Activated CD8-positive, alpha-beta T cell treated with anti-CD3 and anti-CD28 coated beads for 36 hours (primary cell): ENCODE measurements at regions not wholly inside any gene's neighbourhood (a gene's known extent, or its start where the extent isn't known, plus 50 kb on each side); places are given as distances from the start of the nearest gene placed in this dataset.

ENCODE experiments used
- ATAC-seq: fragments of 200-7000 bp; cut with Tn5 transposase; one replicate; pipeline ENCODE4 v1.10.0; 2021; ENCODE audit warnings: mild to moderate bottlenecking, moderate library complexity
- CTCF ChIA-PET: fragments of 350-600 bp; sonication (Branson Sonifier 250); formaldehyde crosslinking; loops from one replicate; lab custom pipeline; 2021; ENCODE audit warnings: antibody characterized with exemption; lab: Charles Lee
- POLR2A ChIA-PET: fragments of 350-600 bp; sonication (Branson Sonifier 250); formaldehyde crosslinking; loops from one replicate; lab custom pipeline; 2021; ENCODE audit warnings: antibody characterized with exemption; lab: Charles Lee
- DNase-seq: peaks from one replicate; pipeline ENCODE4 v3.0.0-alpha.2; 2020
- H3K27ac Mint-ChIP-seq: one replicate; pipeline ENCODE4 v1.8.0; 2021; ENCODE audit warnings: mild to moderate bottlenecking, mixed read lengths
- H3K27me3 Mint-ChIP-seq: one replicate; pipeline ENCODE4 v1.8.0; 2021; ENCODE audit warnings: mixed read lengths
- H3K36me3 Mint-ChIP-seq: one replicate; pipeline ENCODE4 v1.8.0; 2021; ENCODE audit warnings: low read depth, mixed read lengths
- H3K4me1 Mint-ChIP-seq: one replicate; pipeline ENCODE4 v1.8.0; 2021; ENCODE audit warnings: low read depth, mixed read lengths
- H3K4me3 Mint-ChIP-seq: one replicate; pipeline ENCODE4 v1.8.0; 2021; ENCODE audit warnings: mild to moderate bottlenecking, moderate library complexity, mixed read lengths
- H3K9me3 Mint-ChIP-seq: one replicate; pipeline ENCODE4 v1.8.0; 2021; ENCODE audit warnings: mixed read lengths
- CTCF ChIP-seq: fragments of 200-600 bp; IDR thresholded peaks from one replicate; pipeline ENCODE4 v1.8.0; 2022; ENCODE audit warnings: antibody characterized with exemption, mild to moderate bottlenecking
- intact Hi-C: fragments of 100-400 bp; cut with micrococcal nuclease; formaldehyde crosslinking; loops from one replicate; pipeline ENCODE4 v1.10.0; 2022

GRCh38 chr5:13382232-13382631 is 562.3 kb downstream of the DNAH5 start:
- POLR2A ChIA-PET: no interaction called here
- no peak for TF ChIP-seq CTCF
- peaks cover 12% of the 10 kb centered on the region for H3K9me3 Mint-ChIP-seq
- H3K4me3 Mint-ChIP-seq: no peak overlapping the region
- H3K36me3 Mint-ChIP-seq: no peaks in the 10 kb centered on the region
- no peaks in the 10 kb centered on the region for H3K4me1 Mint-ChIP-seq
- H3K27ac Mint-ChIP-seq: no peak overlapping the region
- intact Hi-C loops: no loop called here
- DNase-seq (no peak), ATAC-seq (no peak)
- H3K27me3 Mint-ChIP-seq: no peaks in the 10 kb centered on the region
- CTCF ChIA-PET: no interaction called here

GRCh38 chr5:13378091-13378490 is 566.4 kb downstream of the DNAH5 start:
- ATAC-seq (no peak), DNase-seq (no peak)
- H3K9me3 Mint-ChIP-seq: peaks cover 3% of the 10 kb centered on the region
- no peaks in the 10 kb centered on the region for H3K36me3 Mint-ChIP-seq
- no peaks in the 10 kb centered on the region for H3K4me1 Mint-ChIP-seq
- ChIA-PET CTCF (no interaction called here), POLR2A (no interaction called here)
- H3K27ac Mint-ChIP-seq: no peak overlapping the region
- intact Hi-C loops: no loop called here
- no peaks in the 10 kb centered on the region for H3K27me3 Mint-ChIP-seq
- TF ChIP-seq CTCF: no peak
- no peak overlapping the region for H3K4me3 Mint-ChIP-seq

- no peak for ATAC-seq
- no peak for TF ChIP-seq CTCF
- H3K9me3 Mint-ChIP-seq: peaks cover 12% of the 10 kb centered on the region
- no peak for DNase-seq
- POLR2A ChIA-PET: no interaction called here
- no peaks in the 10 kb centered on the region for H3K27me3 Mint-ChIP-seq
- CTCF ChIA-PET: no interaction called here
- no peaks in the 10 kb centered on the region for H3K4me1 Mint-ChIP-seq
- no peak overlapping the region for H3K27ac Mint-ChIP-seq
- H3K36me3 Mint-ChIP-seq: no peaks in the 10 kb centered on the region
- intact Hi-C loops: no loop called here
- no peak overlapping the region for H3K4me3 Mint-ChIP-seq
These were observed 585.1 kb downstream of the DNAH5 start for GRCh38 chr5:13359344-13359743.

- intact Hi-C loops: no loop called here
- DNase-seq (no peak), ATAC-seq (no peak)
- no peak overlapping the region for H3K4me3 Mint-ChIP-seq
- CTCF ChIA-PET: no interaction called here
- H3K36me3 Mint-ChIP-seq: no peaks in the 10 kb centered on the region
- H3K27me3 Mint-ChIP-seq: no peaks in the 10 kb centered on the region
- no peak for TF ChIP-seq CTCF
- H3K9me3 Mint-ChIP-seq: peaks cover 12% of the 10 kb centered on the region
- H3K4me1 Mint-ChIP-seq: no peaks in the 10 kb centered on the region
- POLR2A ChIA-PET: no interaction called here
- no peak overlapping the region for H3K27ac Mint-ChIP-seq
These were observed 586.1 kb downstream of the DNAH5 start for GRCh38 chr5:13358342-13358741.

- no peak for DNase-seq
- Mint-ChIP-seq H3K4me3 (no peak overlapping the region), H3K4me1 (no peaks in the 10 kb centered on the region), H3K27me3 (no peaks in the 10 kb centered on the region), H3K36me3 (no peaks in the 10 kb centered on the region), H3K27ac (no peak overlapping the region), H3K9me3 (peaks cover 12% of the 10 kb centered on the region)
- intact Hi-C loops: no loop called here
- ChIA-PET CTCF (no interaction called here), POLR2A (no interaction called here)
- no peak for TF ChIP-seq CTCF
- no peak for ATAC-seq
These were observed 586.6 kb downstream of the DNAH5 start for GRCh38 chr5:13357929-13358328.
